KMS-11 (cell line): ENCODE measurements at regions not wholly inside any gene's neighbourhood (a gene's known extent, or its start where the extent isn't known, plus 50 kb on each side); places are given as distances from the start of the nearest gene placed in this dataset.

Source experiments
- H2AFZ ChIP-seq: fragments of 200-600 bp; sonication (generic); 2 replicates; pipeline ENCODE4 v1.6.1; 2016; ENCODE audit warnings: antibody characterized with exemption, mixed run types, low read depth
- H3K27ac ChIP-seq: fragments of 200-600 bp; sonication (generic); 2 replicates; pipeline ENCODE4 v1.6.1; 2016; ENCODE audit warnings: mild to moderate bottlenecking, mixed run types
- H3K27me3 ChIP-seq: fragments of 200-600 bp; sonication (generic); 2 replicates; pipeline ENCODE4 v1.6.1; 2017; ENCODE audit warnings: mild to moderate bottlenecking, low read depth, mixed run types, moderate library complexity; ENCODE audit not compliant: insufficient read depth
- H3K36me3 ChIP-seq: fragments of 200-600 bp; sonication (generic); 2 replicates; pipeline ENCODE4 v1.6.1; 2017; ENCODE audit warnings: mild to moderate bottlenecking, mixed run types; ENCODE audit not compliant: insufficient read depth
- H3K4me1 ChIP-seq: fragments of 200-600 bp; sonication (generic); 2 replicates; pipeline ENCODE4 v1.6.1; 2016; ENCODE audit warnings: mild to moderate bottlenecking, low read depth, mixed run types; ENCODE audit not compliant: poor library complexity, severe bottlenecking
- H3K4me2 ChIP-seq: fragments of 200-600 bp; sonication (generic); 2 replicates; pipeline ENCODE4 v1.7.0; 2016; ENCODE audit warnings: mild to moderate bottlenecking, mixed run types
- H3K4me3 ChIP-seq: fragments of 200-600 bp; sonication (generic); IDR thresholded peaks from 2 replicates; pipeline ENCODE4 v1.6.1; 2017; ENCODE audit warnings: low read depth, low read length, mixed read lengths; ENCODE audit not compliant: insufficient read depth
- H3K79me2 ChIP-seq: fragments of 200-600 bp; sonication (generic); 2 replicates; pipeline ENCODE4 v1.6.1; 2016; ENCODE audit warnings: low read depth, mixed run types; ENCODE audit not compliant: insufficient read depth
- H3K9ac ChIP-seq: fragments of 200-600 bp; sonication (generic); 2 replicates; pipeline ENCODE4 v1.6.1; 2016; ENCODE audit warnings: mild to moderate bottlenecking, mixed run types
- H4K20me1 ChIP-seq: fragments of 200-600 bp; sonication (generic); 2 replicates; pipeline ENCODE4 v1.6.1; 2016; ENCODE audit warnings: mild to moderate bottlenecking, mixed run types; ENCODE audit not compliant: insufficient read depth
- TF ChIP-seq, protein P1 (sequence below): fragments of 200-600 bp; sonication (generic); conservative IDR thresholded peaks from 2 replicates; pipeline ENCODE4 v1.6.1; 2017; ENCODE audit warnings: low read depth, mild to moderate bottlenecking, antibody characterized with exemption, low read length, moderate library complexity, mixed read lengths

- TF ChIP-seq, protein P1, sequence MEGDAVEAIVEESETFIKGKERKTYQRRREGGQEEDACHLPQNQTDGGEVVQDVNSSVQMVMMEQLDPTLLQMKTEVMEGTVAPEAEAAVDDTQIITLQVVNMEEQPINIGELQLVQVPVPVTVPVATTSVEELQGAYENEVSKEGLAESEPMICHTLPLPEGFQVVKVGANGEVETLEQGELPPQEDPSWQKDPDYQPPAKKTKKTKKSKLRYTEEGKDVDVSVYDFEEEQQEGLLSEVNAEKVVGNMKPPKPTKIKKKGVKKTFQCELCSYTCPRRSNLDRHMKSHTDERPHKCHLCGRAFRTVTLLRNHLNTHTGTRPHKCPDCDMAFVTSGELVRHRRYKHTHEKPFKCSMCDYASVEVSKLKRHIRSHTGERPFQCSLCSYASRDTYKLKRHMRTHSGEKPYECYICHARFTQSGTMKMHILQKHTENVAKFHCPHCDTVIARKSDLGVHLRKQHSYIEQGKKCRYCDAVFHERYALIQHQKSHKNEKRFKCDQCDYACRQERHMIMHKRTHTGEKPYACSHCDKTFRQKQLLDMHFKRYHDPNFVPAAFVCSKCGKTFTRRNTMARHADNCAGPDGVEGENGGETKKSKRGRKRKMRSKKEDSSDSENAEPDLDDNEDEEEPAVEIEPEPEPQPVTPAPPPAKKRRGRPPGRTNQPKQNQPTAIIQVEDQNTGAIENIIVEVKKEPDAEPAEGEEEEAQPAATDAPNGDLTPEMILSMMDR: no peak
- Histone ChIP-seq H3K79me2 (no peaks in the 10 kb centered on the region), H2AFZ (no peak overlapping the region), H3K9ac (no peak overlapping the region), H3K4me3 (no peak overlapping the region), H3K27me3 (peaks cover 6% of the 10 kb centered on the region; the same call in 1 of the 2 replicates), H3K36me3 (no peaks in the 10 kb centered on the region), H3K4me2 (no peak overlapping the region), H3K27ac (no peak overlapping the region), H3K4me1 (no peaks in the 10 kb centered on the region), H4K20me1 (no peaks in the 10 kb centered on the region)
These were observed 334.9 kb downstream of the HNRNPD start for GRCh38 chr4:82038936-82039335.

DNA sequence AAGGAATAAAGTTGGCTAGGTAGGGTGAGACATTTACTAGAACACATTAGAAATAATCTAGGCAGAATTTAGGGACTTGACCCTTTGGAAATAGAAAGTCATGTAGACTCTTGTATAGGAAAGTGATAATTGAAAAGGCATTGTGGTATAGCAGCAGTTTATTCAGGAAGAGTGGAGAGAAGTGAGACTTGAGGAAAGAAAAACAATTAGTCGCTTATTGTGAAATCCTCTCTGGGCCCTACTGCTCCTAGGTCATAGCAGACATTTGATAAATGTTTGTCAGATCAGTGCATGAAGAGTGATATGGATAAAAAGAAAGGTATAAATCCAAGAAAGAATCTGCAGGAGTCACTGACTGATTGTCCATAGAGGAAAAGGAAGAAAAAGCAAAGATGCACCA lies 337.6 kb downstream of the HNRNPD start:
- H3K36me3 ChIP-seq: no peaks in the 10 kb centered on the region
- H3K27ac ChIP-seq: no peak overlapping the region
- H4K20me1 ChIP-seq: no peaks in the 10 kb centered on the region
- no peaks in the 10 kb centered on the region for H3K27me3 ChIP-seq
- H3K4me3 ChIP-seq: no peak overlapping the region
- no peak overlapping the region for H3K4me2 ChIP-seq
- H3K4me1 ChIP-seq: no peaks in the 10 kb centered on the region
- TF ChIP-seq, protein P1: no peak
- no peaks in the 10 kb centered on the region for H3K79me2 ChIP-seq
- no peak overlapping the region for H2AFZ ChIP-seq
- H3K9ac ChIP-seq: no peak overlapping the region

- H3K9ac ChIP-seq: no peak overlapping the region
- no peaks in the 10 kb centered on the region for H4K20me1 ChIP-seq
- no peak overlapping the region for H2AFZ ChIP-seq
- no peaks in the 10 kb centered on the region for H3K4me1 ChIP-seq
- H3K27ac ChIP-seq: no peak overlapping the region
- TF ChIP-seq, protein P1: no peak
- H3K4me3 ChIP-seq: no peak overlapping the region
- no peaks in the 10 kb centered on the region for H3K36me3 ChIP-seq
- H3K27me3 ChIP-seq: no peaks in the 10 kb centered on the region
- no peak overlapping the region for H3K4me2 ChIP-seq
- H3K79me2 ChIP-seq: no peaks in the 10 kb centered on the region
These were observed 338.9 kb downstream of the HNRNPD start for GRCh38 chr4:82034878-82035277.

GRCh38 chr4:82033862-82034261 lies 339.9 kb downstream of the HNRNPD start:
- Histone ChIP-seq H3K27ac (no peak overlapping the region), H3K36me3 (no peaks in the 10 kb centered on the region), H4K20me1 (no peaks in the 10 kb centered on the region), H3K4me2 (no peak overlapping the region), H3K9ac (no peak overlapping the region), H3K27me3 (no peaks in the 10 kb centered on the region), H3K4me3 (no peak overlapping the region), H3K4me1 (no peaks in the 10 kb centered on the region), H3K79me2 (no peaks in the 10 kb centered on the region), H2AFZ (no peak overlapping the region)
- TF ChIP-seq, protein P1: no peak
